PC-9 (cell line): ENCODE measurements at regions not wholly inside any gene's neighbourhood (a gene's known extent, or its start where the extent isn't known, plus 50 kb on each side); places are given as distances from the start of the nearest gene placed in this dataset.

ENCODE experiments used
- BruUV-seq: library from RNA; stranded (reverse); fragments of 400-500 nt; replicated peaks from 2 replicates; lab custom pipeline; 2021; lab: Mats Ljungman, UMichigan
- CTCF ChIA-PET: fragments of 300-600 bp; sonication (Branson Sonifier 250); formaldehyde crosslinking; loops from one replicate; lab custom pipeline; 2022; ENCODE audit warnings: antibody characterized with exemption; lab: Charles Lee
- POLR2A ChIA-PET: fragments of 300-600 bp; sonication (Branson Sonifier 250); formaldehyde crosslinking; loops from one replicate; lab custom pipeline; 2022; ENCODE audit warnings: antibody characterized with exemption; ENCODE audit not compliant: unreplicated experiment; lab: Charles Lee
- DNase-seq, 2 experiments: peaks; one replicate each; pipeline versions ENCODE4 v3.0.0 to v3.0.0-alpha.2; 2015 to 2022; ENCODE audit warnings: mixed read lengths in 1 of 2
- H2AFZ ChIP-seq: fragments of 200-600 bp; sonication (generic); 2 replicates; pipeline ENCODE4 v1.8.1; 2017; ENCODE audit warnings: antibody characterized with exemption
- H3F3A ChIP-seq: fragments of 200-600 bp; sonication (generic); 2 replicates; pipeline ENCODE4 v1.8.1; 2017; ENCODE audit warnings: antibody characterized with exemption, mild to moderate bottlenecking, low read depth; ENCODE audit not compliant: insufficient read depth
- H3K27ac ChIP-seq: fragments of 200-600 bp; sonication (generic); 2 replicates; pipeline ENCODE4 v1.6.1; 2016; ENCODE audit warnings: mixed run types
- H3K27me3 ChIP-seq: fragments of 200-600 bp; sonication (generic); 2 replicates; pipeline ENCODE4 v1.6.1; 2016; ENCODE audit warnings: low read depth, mixed run types; ENCODE audit not compliant: insufficient read depth
- H3K36me3 ChIP-seq: fragments of 200-600 bp; sonication (generic); 2 replicates; pipeline ENCODE4 v1.6.1; 2016; ENCODE audit warnings: low read depth, mixed run types
- H3K4me1 ChIP-seq: fragments of 200-600 bp; sonication (generic); replicated peaks from 2 replicates; pipeline ENCODE4 v1.6.1; 2016; ENCODE audit warnings: mixed run types; ENCODE audit not compliant: insufficient read depth
- H3K4me2 ChIP-seq: fragments of 200-600 bp; sonication (generic); 2 replicates; pipeline ENCODE4 v1.6.1; 2017; ENCODE audit warnings: mixed run types
- H3K4me3 ChIP-seq: fragments of 200-600 bp; sonication (generic); 2 replicates; pipeline ENCODE4 v1.6.1; 2016; ENCODE audit warnings: mixed run types
- H3K79me2 ChIP-seq: fragments of 200-600 bp; sonication (generic); 2 replicates; pipeline ENCODE4 v1.6.1; 2017; ENCODE audit warnings: low read depth, mixed run types
- H3K9me2 ChIP-seq: fragments of 200-600 bp; sonication (generic); 2 replicates; pipeline ENCODE4 v1.8.1; 2017; ENCODE audit warnings: mild to moderate bottlenecking; ENCODE audit not compliant: insufficient read depth
- H3K9me3 ChIP-seq: fragments of 200-600 bp; sonication (generic); 2 replicates; pipeline ENCODE4 v1.8.1; 2016; ENCODE audit warnings: low read depth; ENCODE audit not compliant: insufficient read depth
- H4K20me1 ChIP-seq: fragments of 200-600 bp; sonication (generic); 2 replicates; pipeline ENCODE4 v1.8.1; 2017; ENCODE audit not compliant: insufficient read depth
- CTCF ChIP-seq: fragments of 200-600 bp; sonication (generic); conservative IDR thresholded peaks from 2 replicates; pipeline ENCODE4 v1.6.1; 2017; ENCODE audit warnings: mixed run types, antibody characterized with exemption, mild to moderate bottlenecking, moderate library complexity
- EZH2 ChIP-seq: fragments of 200-600 bp; sonication (generic); IDR thresholded peaks from 2 replicates; pipeline ENCODE4 v1.8.0; 2017; ENCODE audit warnings: antibody characterized with exemption, low read depth
- intact Hi-C: fragments of 100-400 bp; cut with micrococcal nuclease; formaldehyde crosslinking; loops from one replicate; pipeline ENCODE4 v1.10.0; 2022; ENCODE audit not compliant: unreplicated experiment

DNA sequence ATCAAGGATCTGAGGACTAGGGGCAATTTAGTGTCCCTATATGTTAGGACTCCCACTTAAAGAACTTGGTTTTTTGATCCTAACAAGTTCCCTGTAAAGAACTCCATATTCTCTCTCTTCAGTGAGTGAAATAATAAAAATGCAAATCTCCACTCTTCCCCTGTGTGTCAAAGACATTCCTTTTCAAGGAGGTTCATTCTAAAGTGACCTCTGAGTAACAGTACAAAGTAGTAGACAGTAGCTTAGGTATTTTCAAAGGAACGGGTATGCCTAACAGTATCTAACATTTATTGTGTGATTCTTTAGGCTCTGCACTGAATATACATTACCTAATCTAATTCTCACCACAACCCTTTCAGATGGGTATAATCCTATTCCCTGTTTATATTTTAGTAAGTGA is 58.4 kb upstream of the SCOC start:
- ChIA-PET CTCF (interaction anchor here (0.7 kb wide), 1 partner anchor 11 kb away, joined by 3 read pairs; no protein-coding TSS in a partner anchor), POLR2A (no interaction called here)
- TF ChIP-seq CTCF (no peak), EZH2 (no peak)
- Histone ChIP-seq H3K4me1 (no peaks in the 10 kb centered on the region), H3K4me2 (no peak overlapping the region), H3K36me3 (no peaks in the 10 kb centered on the region), H3K27ac (no peak overlapping the region), H3K9me2 (no peaks in the 10 kb centered on the region), H3K9me3 (no peaks in the 10 kb centered on the region), H3K27me3 (no peaks in the 10 kb centered on the region), H3F3A (no peaks in the 10 kb centered on the region), H4K20me1 (no peaks in the 10 kb centered on the region), H3K4me3 (no peak overlapping the region), H2AFZ (no peak overlapping the region), H3K79me2 (no peaks in the 10 kb centered on the region)
- intact Hi-C loops, result no loop called here
- no TSS peak for BruUV-seq
- no peak for DNase-seq

DNA sequence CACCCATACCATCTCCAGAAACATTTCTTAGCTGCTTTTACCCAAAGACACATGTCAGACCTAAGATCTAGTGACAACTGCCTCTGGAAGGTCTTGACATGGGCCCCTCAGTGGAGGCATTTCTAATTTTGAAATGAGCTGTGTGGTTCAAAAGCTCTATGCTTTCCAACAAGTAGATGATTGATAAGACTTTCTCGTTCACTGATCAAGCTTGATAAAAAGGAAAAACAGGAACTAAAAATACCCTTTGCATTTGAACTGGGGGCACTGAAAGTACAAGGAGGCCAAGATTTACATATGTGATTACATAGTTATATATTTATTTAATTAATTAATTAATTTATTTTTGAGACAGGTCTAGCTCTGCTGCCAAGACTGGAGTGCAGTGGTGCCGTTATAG is 61.3 kb upstream of the SCOC start:
- Histone ChIP-seq H4K20me1 (no peaks in the 10 kb centered on the region), H3K27ac (no peak overlapping the region), H3K9me3 (no peaks in the 10 kb centered on the region), H3K27me3 (no peaks in the 10 kb centered on the region), H3K36me3 (no peaks in the 10 kb centered on the region), H3K4me2 (no peak overlapping the region), H3K9me2 (no peaks in the 10 kb centered on the region), H3K4me3 (no peak overlapping the region), H3F3A (no peaks in the 10 kb centered on the region), H2AFZ (no peak overlapping the region), H3K4me1 (peaks cover 12% of the 10 kb centered on the region), H3K79me2 (no peaks in the 10 kb centered on the region)
- POLR2A ChIA-PET, result no interaction called here
- DNase-seq, result no peak
- CTCF ChIA-PET, result no interaction called here
- no peak for TF ChIP-seq EZH2
- no peak for TF ChIP-seq CTCF
- no TSS peak for BruUV-seq
- intact Hi-C loops, result no loop called here

DNA sequence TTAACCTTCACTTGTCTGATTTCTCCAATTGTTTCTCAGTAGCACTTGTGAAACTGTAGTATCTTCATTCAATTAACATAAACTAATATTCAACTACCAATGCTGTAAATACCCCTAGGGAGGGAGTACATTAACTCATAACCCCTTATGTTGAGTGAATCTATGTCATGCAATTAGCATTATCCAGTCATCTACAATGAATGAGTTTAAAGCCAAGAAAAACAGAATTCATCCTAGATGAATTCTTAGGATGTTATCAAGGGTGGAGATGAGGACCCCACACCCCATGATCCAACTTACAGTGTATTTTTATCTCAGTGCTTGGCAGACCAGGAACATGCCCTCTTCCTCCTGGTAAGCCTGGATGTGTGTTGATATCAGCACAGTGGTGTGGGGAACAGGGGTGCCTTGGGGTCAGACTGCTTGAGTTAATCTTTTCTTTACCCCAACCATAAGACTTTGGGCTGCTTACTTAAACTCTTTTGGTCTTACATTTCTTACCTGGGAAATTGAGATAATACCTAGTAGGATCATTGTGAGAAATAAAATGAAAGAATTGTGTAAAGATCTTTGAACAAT is 62.1 kb upstream of the SCOC start:
- H3K9me3 ChIP-seq, result no peaks in the 10 kb centered on the region
- DNase-seq, result no peak
- no peak for TF ChIP-seq EZH2
- TF ChIP-seq CTCF, result no peak
- no peaks in the 10 kb centered on the region for H3K36me3 ChIP-seq
- H4K20me1 ChIP-seq, result no peaks in the 10 kb centered on the region
- no peak overlapping the region for H3K27ac ChIP-seq
- peaks cover 12% of the 10 kb centered on the region for H3K4me1 ChIP-seq
- no peaks in the 10 kb centered on the region for H3K27me3 ChIP-seq
- ChIA-PET CTCF (no interaction called here), POLR2A (interaction anchor here (0.7 kb wide), 1 partner anchor 17 kb away, joined by 8 read pairs; no protein-coding TSS in a partner anchor)
- H3K79me2 ChIP-seq, result no peaks in the 10 kb centered on the region
- BruUV-seq, result no TSS peak
- intact Hi-C loops, result no loop called here
- H3K4me3 ChIP-seq, result no peak overlapping the region
- H3K4me2 ChIP-seq, result no peak overlapping the region
- H3F3A ChIP-seq, result no peaks in the 10 kb centered on the region
- H3K9me2 ChIP-seq, result no peaks in the 10 kb centered on the region
- no peak overlapping the region for H2AFZ ChIP-seq
